CD4-positive, alpha-beta T cell (primary cell): ENCODE measurements at regions not wholly inside any gene's neighbourhood (a gene's known extent, or its start where the extent isn't known, plus 50 kb on each side); places are given as distances from the start of the nearest gene placed in this dataset.

ENCODE experiments used
- ATAC-seq: fragments of 200-7000 bp; cut with Tn5 transposase; one replicate; pipeline ENCODE4 v1.10.0; 2022; ENCODE audit warnings: mild to moderate bottlenecking; ENCODE audit not compliant: poor library complexity
- CTCF ChIA-PET: fragments of 350-600 bp; sonication (Branson Sonifier 250); formaldehyde crosslinking; loops from one replicate; lab custom pipeline; 2021; ENCODE audit warnings: antibody characterized with exemption, inconsistent platforms; lab: Charles Lee
- POLR2A ChIA-PET: fragments of 350-600 bp; sonication (Branson Sonifier 250); formaldehyde crosslinking; loops from one replicate; lab custom pipeline; 2021; ENCODE audit warnings: antibody characterized with exemption, inconsistent platforms; lab: Charles Lee
- DNase-seq, 14 experiments: peaks; one replicate each; pipeline ENCODE4 v3.0.0-alpha.2; 2013 to 2020; ENCODE audit warnings: mixed read lengths in 2 of 14
- H3K27ac ChIP-seq, 2 donors: one replicate each; pipeline versions ENCODE4 v1.5.1 to v1.7.0; 2013; ENCODE audit warnings: low read length in 2 of 2, low read depth in 1 of 2, mild to moderate bottlenecking in 1 of 2
- H3K27me3 ChIP-seq, 2 experiments: 1 replicate in 1 of 2; 2 replicates in 1 of 2; pipeline versions ENCODE4 v1.6.1 to v1.7.0; 2013; ENCODE audit warnings: low read length in 2 of 2, control low read depth in 1 of 2, mild to moderate bottlenecking in 1 of 2, moderate library complexity in 1 of 2; ENCODE audit not compliant: insufficient read depth in 2 of 2, control insufficient read depth in 1 of 2
- H3K36me3 ChIP-seq: one replicate; pipeline ENCODE4 v1.6.1; 2013; ENCODE audit warnings: low read length, control low read depth; ENCODE audit not compliant: insufficient read depth
- H3K4me1 ChIP-seq: one replicate; pipeline ENCODE4 v1.6.1; 2013; ENCODE audit warnings: low read length, control low read depth; ENCODE audit not compliant: insufficient read depth
- H3K4me3 ChIP-seq: one replicate; pipeline ENCODE4 v1.5.1; 2013; ENCODE audit warnings: mild to moderate bottlenecking, low read length, moderate library complexity
- H3K9me3 ChIP-seq, 2 experiments: 1 replicate in 1 of 2; 2 replicates in 1 of 2; pipeline versions ENCODE4 v1.6.1 to v1.7.0; 2013; ENCODE audit warnings: low read length in 2 of 2, mild to moderate bottlenecking in 2 of 2, control low read depth in 1 of 2, moderate library complexity in 1 of 2; ENCODE audit not compliant: control insufficient read depth in 1 of 2, insufficient read depth in 1 of 2
- H3K27ac Mint-ChIP-seq: one replicate; pipeline ENCODE4 v1.8.0; 2020; ENCODE audit warnings: mixed read lengths
- H3K27me3 Mint-ChIP-seq: one replicate; pipeline ENCODE4 v1.8.0; 2021; ENCODE audit warnings: mixed read lengths
- H3K36me3 Mint-ChIP-seq: one replicate; pipeline ENCODE4 v1.8.0; 2021; ENCODE audit warnings: low read depth, mixed read lengths
- H3K4me1 Mint-ChIP-seq: one replicate; pipeline ENCODE4 v1.8.0; 2021; ENCODE audit warnings: low read depth, mixed read lengths
- H3K4me3 Mint-ChIP-seq: one replicate; pipeline ENCODE4 v1.8.0; 2020; ENCODE audit warnings: mild to moderate bottlenecking, mixed read lengths
- H3K9me3 Mint-ChIP-seq: one replicate; pipeline ENCODE4 v1.8.0; 2020; ENCODE audit warnings: mixed read lengths
- intact Hi-C, 2 experiments: fragments of 100-400 bp; cut with DNase I in 1 of 2; cut with micrococcal nuclease in 1 of 2; formaldehyde crosslinking; loops; one replicate each; pipeline versions ENCODE4 v1.15.1 to v1.9.0; 2023 to 2025; cut with DNase I, micrococcal nuclease
- TF ChIP-seq, protein P1 (sequence below): fragments of 200-600 bp; IDR thresholded peaks from one replicate; pipeline ENCODE4 v1.8.0; 2022; ENCODE audit warnings: antibody characterized with exemption, mild to moderate bottlenecking

DNA sequence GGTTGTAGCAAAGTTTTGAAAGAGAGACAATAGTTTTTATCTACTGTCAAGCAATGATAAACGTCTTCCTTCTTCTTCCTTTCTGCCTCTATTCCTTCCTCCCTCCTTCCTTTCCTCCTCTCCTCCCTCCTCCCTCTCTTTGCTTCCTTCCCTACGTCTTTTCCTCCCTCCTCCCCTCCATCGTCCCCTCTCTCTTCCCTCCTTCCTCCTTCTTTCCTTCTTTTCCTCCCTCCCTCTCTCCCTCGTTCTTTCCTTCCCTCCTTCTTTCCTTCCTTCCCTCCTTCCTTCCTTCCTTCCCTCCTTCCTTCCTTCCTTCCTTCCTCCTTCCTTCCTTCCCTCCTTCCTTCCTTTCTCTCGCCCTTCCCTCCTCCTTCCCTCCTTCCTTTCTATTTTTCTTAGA lies 82.8 kb upstream of the KCNA1 start:
- no peak overlapping the region for H3K27ac ChIP-seq
- intact Hi-C loops, result no loop called here
- TF ChIP-seq, protein P1, sequence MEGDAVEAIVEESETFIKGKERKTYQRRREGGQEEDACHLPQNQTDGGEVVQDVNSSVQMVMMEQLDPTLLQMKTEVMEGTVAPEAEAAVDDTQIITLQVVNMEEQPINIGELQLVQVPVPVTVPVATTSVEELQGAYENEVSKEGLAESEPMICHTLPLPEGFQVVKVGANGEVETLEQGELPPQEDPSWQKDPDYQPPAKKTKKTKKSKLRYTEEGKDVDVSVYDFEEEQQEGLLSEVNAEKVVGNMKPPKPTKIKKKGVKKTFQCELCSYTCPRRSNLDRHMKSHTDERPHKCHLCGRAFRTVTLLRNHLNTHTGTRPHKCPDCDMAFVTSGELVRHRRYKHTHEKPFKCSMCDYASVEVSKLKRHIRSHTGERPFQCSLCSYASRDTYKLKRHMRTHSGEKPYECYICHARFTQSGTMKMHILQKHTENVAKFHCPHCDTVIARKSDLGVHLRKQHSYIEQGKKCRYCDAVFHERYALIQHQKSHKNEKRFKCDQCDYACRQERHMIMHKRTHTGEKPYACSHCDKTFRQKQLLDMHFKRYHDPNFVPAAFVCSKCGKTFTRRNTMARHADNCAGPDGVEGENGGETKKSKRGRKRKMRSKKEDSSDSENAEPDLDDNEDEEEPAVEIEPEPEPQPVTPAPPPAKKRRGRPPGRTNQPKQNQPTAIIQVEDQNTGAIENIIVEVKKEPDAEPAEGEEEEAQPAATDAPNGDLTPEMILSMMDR, result no peak
- no peaks in the 10 kb centered on the region for H3K36me3 ChIP-seq
- H3K27me3 Mint-ChIP-seq, result no peaks in the 10 kb centered on the region
- ATAC-seq (no peak), DNase-seq (no peak)
- H3K36me3 Mint-ChIP-seq, result no peaks in the 10 kb centered on the region
- peaks cover 70% of the 10 kb centered on the region for H3K4me1 Mint-ChIP-seq
- no peak overlapping the region for H3K4me3 ChIP-seq
- H3K4me3 Mint-ChIP-seq, result no peak overlapping the region
- no peaks in the 10 kb centered on the region for H3K27me3 ChIP-seq
- no peaks in the 10 kb centered on the region for H3K9me3 Mint-ChIP-seq
- CTCF ChIA-PET, result no interaction called here
- H3K9me3 ChIP-seq, result no peaks in the 10 kb centered on the region
- POLR2A ChIA-PET, result no interaction called here
- peak overlapping the region; percentile 63 for H3K27ac Mint-ChIP-seq
- peaks cover 46% of the 10 kb centered on the region for H3K4me1 ChIP-seq

DNA sequence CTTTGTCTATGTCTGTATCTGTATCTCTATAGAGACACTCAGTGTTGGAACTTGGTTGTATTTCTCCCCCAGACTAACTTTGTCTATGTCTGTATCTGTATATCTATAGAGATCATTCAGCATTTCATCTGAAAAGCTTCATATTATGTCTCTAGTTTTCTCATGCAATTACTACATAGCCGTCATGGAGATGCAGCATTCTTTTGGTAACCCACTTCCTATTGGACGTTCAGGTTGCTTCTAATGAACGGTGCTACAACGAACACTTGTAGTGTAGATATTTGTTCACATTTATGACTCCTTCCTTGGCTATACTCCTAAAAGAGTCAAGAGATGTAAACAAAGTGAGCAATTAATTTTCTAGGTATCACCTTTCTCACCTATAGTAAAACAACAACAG lies 81.5 kb upstream of the KCNA1 start:
- Histone ChIP-seq H3K9me3 (peaks cover 0 to 2% of the 10 kb centered on the region in 2 experiments), H3K27ac (no peak overlapping the region), H3K4me3 (no peak overlapping the region), H3K36me3 (no peaks in the 10 kb centered on the region), H3K27me3 (no peaks in the 10 kb centered on the region), H3K4me1 (peaks cover 46% of the 10 kb centered on the region)
- TF ChIP-seq, protein P1, result no peak
- peak overlapping the region; percentile 55 for H3K27ac Mint-ChIP-seq
- peaks cover 70% of the 10 kb centered on the region for H3K4me1 Mint-ChIP-seq
- ATAC-seq, result no peak
- intact Hi-C loops, result no loop called here
- H3K4me3 Mint-ChIP-seq, result no peak overlapping the region
- H3K36me3 Mint-ChIP-seq, result no peaks in the 10 kb centered on the region
- no peaks in the 10 kb centered on the region for H3K27me3 Mint-ChIP-seq
- no peaks in the 10 kb centered on the region for H3K9me3 Mint-ChIP-seq
- CTCF ChIA-PET, result no interaction called here
- no peak for DNase-seq
- POLR2A ChIA-PET, result interaction anchor here (2.2 kb wide), 1 partner anchor 29 kb away, joined by 5 read pairs; no protein-coding TSS in a partner anchor

GRCh38 chr12:4829161-4829792 lies 80.4 kb upstream of the KCNA1 start:
- Mint-ChIP-seq H3K27ac (peak overlapping the region; percentile 79), H3K36me3 (no peaks in the 10 kb centered on the region), H3K4me3 (peak overlapping the region; percentile 75), H3K4me1 (peaks cover 66% of the 10 kb centered on the region), H3K9me3 (no peaks in the 10 kb centered on the region), H3K27me3 (no peaks in the 10 kb centered on the region)
- ChIA-PET POLR2A (interaction anchor here (0.7 to 2.2 kb wide), 2 partner anchors 28 to 152 kb away, joined by 3 to 5 read pairs; no protein-coding TSS in a partner anchor), CTCF (no interaction called here)
- no peak overlapping the region for H3K27ac ChIP-seq
- ATAC-seq (peak; percentile 86), DNase-seq (peak in 3 of 14 experiments; percentile 68 to 78 (median 71))
- TF ChIP-seq, protein P1, result no peak
- H3K9me3 ChIP-seq, result peaks cover 0 to 3% of the 10 kb centered on the region in 2 experiments
- no peaks in the 10 kb centered on the region for H3K27me3 ChIP-seq
- intact Hi-C loops, result no loop called here
- H3K36me3 ChIP-seq, result no peaks in the 10 kb centered on the region
- peaks cover 46% of the 10 kb centered on the region for H3K4me1 ChIP-seq
- H3K4me3 ChIP-seq, result peak overlapping the region; percentile 15
